ENCODE measurements at regions not wholly inside any gene's neighbourhood (a gene's known extent, or its start where the extent isn't known, plus 50 kb on each side); places are given as distances from the start of the nearest gene placed in this dataset.

- TF ChIP-seq CTCF (IDR thresholded peaks at IDR 0.05; ENCODE audit: low read length) (no peak), EZH2 (IDR thresholded peaks at IDR 0.05; ENCODE audit: borderline replicate concordance, low read length) (no peak)
- Histone ChIP-seq H3K27me3 (ENCODE audit: insufficient read depth, low read length) (peaks cover 4% of the 10 kb centered on the region; the same call in 1 of the 2 replicates), H2AFZ (ENCODE audit: low read length) (no peak overlapping the region), H3K79me2 (ENCODE audit: insufficient read depth, low read length) (no peaks in the 10 kb centered on the region), H3K9ac (ENCODE audit: low read length) (no peak overlapping the region), H3K4me2 (ENCODE audit: low read length) (no peak overlapping the region), H3K27ac (ENCODE audit: low read depth, low read length, poor library complexity, severe bottlenecking) (no peak overlapping the region), H3K4me3 (ENCODE audit: low read depth, low read length, poor library complexity, severe bottlenecking) (no peak overlapping the region), H3K9me2 (ENCODE audit: low read depth, low read length) (no peaks in the 10 kb centered on the region), H3F3A (ENCODE audit: insufficient read depth, low read length) (no peaks in the 10 kb centered on the region), H3K4me1 (ENCODE audit: insufficient read depth, low read length, severe bottlenecking) (no peaks in the 10 kb centered on the region), H4K20me1 (ENCODE audit: insufficient read depth, low read length) (no peaks in the 10 kb centered on the region), H3K9me3 (ENCODE audit: low read length) (no peaks in the 10 kb centered on the region), H3K36me3 (ENCODE audit: insufficient read depth, low read length) (no peaks in the 10 kb centered on the region)
Measured at GRCh38 chr18:11412811-11413210, 196.6 kb upstream of the SLC35G4 start.

- Histone ChIP-seq H3K9me3 (ENCODE audit: low read length) (no peaks in the 10 kb centered on the region), H3K4me3 (ENCODE audit: low read depth, low read length, poor library complexity, severe bottlenecking) (no peak overlapping the region), H3K27ac (ENCODE audit: low read depth, low read length, poor library complexity, severe bottlenecking) (no peak overlapping the region)
Measured at GRCh38 chr18:11411048-11411447, 198.3 kb upstream of the SLC35G4 start.

GRCh38 chr18:11408555-11409065 is 200.8 kb upstream of the SLC35G4 start:
- Histone ChIP-seq H3K4me2 (ENCODE audit: low read length) (no peak overlapping the region), H3K4me1 (ENCODE audit: insufficient read depth, low read length, severe bottlenecking) (no peaks in the 10 kb centered on the region), H3K27me3 (ENCODE audit: insufficient read depth, low read length) (no peaks in the 10 kb centered on the region; the same call in 1 of the 2 replicates), H3K79me2 (ENCODE audit: insufficient read depth, low read length) (no peaks in the 10 kb centered on the region), H3K9me2 (ENCODE audit: low read depth, low read length) (no peaks in the 10 kb centered on the region), H3K9me3 (ENCODE audit: low read length) (no peaks in the 10 kb centered on the region), H4K20me1 (ENCODE audit: insufficient read depth, low read length) (no peaks in the 10 kb centered on the region), H3K4me3 (ENCODE audit: low read depth, low read length, poor library complexity, severe bottlenecking) (no peak overlapping the region), H3K36me3 (ENCODE audit: insufficient read depth, low read length) (no peaks in the 10 kb centered on the region), H2AFZ (ENCODE audit: low read length) (no peak overlapping the region), H3F3A (ENCODE audit: insufficient read depth, low read length) (no peaks in the 10 kb centered on the region), H3K27ac (ENCODE audit: low read depth, low read length, poor library complexity, severe bottlenecking) (no peak overlapping the region), H3K9ac (ENCODE audit: low read length) (no peak overlapping the region)
- TF ChIP-seq EZH2 (IDR thresholded peaks at IDR 0.05; ENCODE audit: borderline replicate concordance, low read length) (no peak), CTCF (IDR thresholded peaks at IDR 0.05; ENCODE audit: low read length) (no peak)

More at GRCh38 chr18:11411048-11411447, 198.3 kb upstream of the SLC35G4 start:
- Histone ChIP-seq H3F3A (ENCODE audit: insufficient read depth, low read length) (no peaks in the 10 kb centered on the region), H3K36me3 (ENCODE audit: insufficient read depth, low read length) (no peaks in the 10 kb centered on the region), H3K9me2 (ENCODE audit: low read depth, low read length) (no peaks in the 10 kb centered on the region), H3K27me3 (ENCODE audit: insufficient read depth, low read length) (no peaks in the 10 kb centered on the region), H4K20me1 (ENCODE audit: insufficient read depth, low read length) (no peaks in the 10 kb centered on the region), H2AFZ (ENCODE audit: low read length) (no peak overlapping the region), H3K9ac (ENCODE audit: low read length) (no peak overlapping the region), H3K79me2 (ENCODE audit: insufficient read depth, low read length) (no peaks in the 10 kb centered on the region), H3K4me1 (ENCODE audit: insufficient read depth, low read length, severe bottlenecking) (no peaks in the 10 kb centered on the region), H3K4me2 (ENCODE audit: low read length) (no peak overlapping the region)
- TF ChIP-seq CTCF (IDR thresholded peaks at IDR 0.05; ENCODE audit: low read length) (no peak), EZH2 (IDR thresholded peaks at IDR 0.05; ENCODE audit: borderline replicate concordance, low read length) (no peak)
